K562 (cell line): ENCODE measurements at regions not wholly inside any gene's neighbourhood (a gene's known extent, or its start where the extent isn't known, plus 50 kb on each side); places are given as distances from the start of the nearest gene placed in this dataset.

Source experiments
- ATAC-seq: fragments of 200-7000 bp; cut with Tn5 transposase; 3 replicates; pipeline ENCODE4 v1.9.1; 2020; ENCODE audit warnings: moderate library complexity
- BruUV-seq: library from RNA; stranded (reverse); fragments of 400-500 nt; replicated peaks from 2 replicates; lab custom pipeline; 2021; lab: Mats Ljungman, UMichigan
- CTCF ChIA-PET: fragments of 300-600 bp; formaldehyde crosslinking; extraction: SDS; loops from one replicate; lab custom pipeline; 2021; ENCODE audit warnings: low intra/inter-chr PET ratio; lab: Yijun Ruan, JAX
- POLR2A ChIA-PET: fragments of 300-600, 350-650 bp; sonication (Branson Sonifier 250); formaldehyde crosslinking; extraction: SDS; loops from one replicate; lab custom pipeline; 2021; ENCODE audit warnings: antibody characterized with exemption, inconsistent platforms; lab: Yijun Ruan, JAX
- DNase-seq, 4 experiments: peaks; one replicate each; pipeline versions ENCODE4 v3.0.0 to v3.0.0-alpha.2; 2011 to 2018; ENCODE audit warnings: low spot score in 3 of 4, mixed read lengths in 3 of 4; ENCODE audit errors: extremely low read depth in 1 of 4
- FAIRE-seq: peaks from 2 replicates; lab custom pipeline; 2011; peaks lifted over from hg19 to GRCh38; lab: Jason Lieb, UNC
- H2AFZ ChIP-seq: 2 replicates; pipeline ENCODE4 v1.6.0; 2011; ENCODE audit warnings: low read depth, low read length, control low read depth, inconsistent platforms
- H3K27ac ChIP-seq: fragments of 200-600 bp; 3 replicates; pipeline ENCODE4 v1.8.0; 2011; ENCODE audit warnings: low read depth, mild to moderate bottlenecking, control low read depth, inconsistent platforms, low read length, moderate library complexity, mixed read lengths; ENCODE audit errors: extremely low read depth
- H3K27me3 ChIP-seq, 2 experiments: fragments of 300-600 bp in 1 of 2; 2 replicates in 1 of 2; 3 replicates in 1 of 2; pipeline versions ENCODE4 v1.6.0 to v1.8.0; 2011; ENCODE audit warnings: inconsistent platforms in 2 of 2, low read length in 2 of 2, mild to moderate bottlenecking in 1 of 2, mixed read lengths in 1 of 2, moderate library complexity in 1 of 2; ENCODE audit not compliant: control insufficient read depth in 2 of 2, insufficient read depth in 2 of 2
- H3K36me3 ChIP-seq: fragments of 300-600 bp; 3 replicates; pipeline ENCODE4 v1.8.0; 2011; ENCODE audit warnings: mild to moderate bottlenecking, low read length, inconsistent platforms; ENCODE audit not compliant: control insufficient read depth, insufficient read depth
- H3K4me1 ChIP-seq, 2 experiments: fragments of 200-600 bp in 1 of 2; replicated peaks in 1 of 2; 2 replicates in 1 of 2; 3 replicates in 1 of 2; pipeline versions ENCODE4 v1.5.1 to v1.8.0; 2011; ENCODE audit warnings: inconsistent platforms in 2 of 2, low read length in 2 of 2, mild to moderate bottlenecking in 1 of 2, mixed read lengths in 1 of 2, moderate library complexity in 1 of 2; ENCODE audit not compliant: control insufficient read depth in 2 of 2, insufficient read depth in 2 of 2
- H3K4me2 ChIP-seq: 2 replicates; pipeline ENCODE4 v1.6.1; 2011; ENCODE audit warnings: low read length, control low read depth, inconsistent platforms, mixed read lengths; ENCODE audit not compliant: insufficient read depth
- H3K4me3 ChIP-seq: fragments of 200-600 bp; sonication (generic), shearing (Covaris generic); 2 replicates; pipeline ENCODE4 v1.5.1; 2016; ENCODE audit warnings: control low read depth, inconsistent platforms
- H3K79me2 ChIP-seq: fragments of 200-600 bp; 3 replicates; pipeline ENCODE4 v1.8.0; 2011; ENCODE audit warnings: low read length, inconsistent platforms; ENCODE audit not compliant: control insufficient read depth, insufficient read depth
- H3K9ac ChIP-seq, 2 experiments: 2 replicates each; pipeline versions ENCODE4 v1.6.0 to v1.6.1; 2011; ENCODE audit warnings: low read depth in 2 of 2, low read length in 2 of 2, control low read depth in 1 of 2, inconsistent platforms in 1 of 2, mild to moderate bottlenecking in 1 of 2, mixed read lengths in 1 of 2; ENCODE audit not compliant: insufficient read depth in 1 of 2
- H3K9me1 ChIP-seq: one replicate; pipeline ENCODE4 v1.6.0; 2011; ENCODE audit warnings: inconsistent platforms, mild to moderate bottlenecking, low read length, moderate library complexity; ENCODE audit not compliant: control insufficient read depth, insufficient read depth
- H3K9me3 ChIP-seq: replicated peaks from 2 replicates; pipeline ENCODE4 v1.5.1; 2011; ENCODE audit warnings: low read depth, low read length, inconsistent platforms; ENCODE audit not compliant: control insufficient read depth, insufficient read depth
- H4K20me1 ChIP-seq: replicated peaks from 2 replicates; pipeline ENCODE4 v1.6.1; 2011; ENCODE audit warnings: low read length, inconsistent platforms, mixed read lengths; ENCODE audit not compliant: control insufficient read depth, insufficient read depth
- HDAC3 ChIP-seq: fragments of 450-650 bp; IDR thresholded peaks from 2 replicates; pipeline ENCODE4 v1.6.1; 2018; ENCODE audit warnings: borderline replicate concordance, mild to moderate bottlenecking, moderate library complexity; ENCODE audit not compliant: partially characterized antibody
- SRF ChIP-seq, 2 experiments: fragments of 250-450, 450-650 bp in 1 of 2; sonication (Bioruptor Pico) in 1 of 2; sonication (generic) in 1 of 2; formaldehyde crosslinking; IDR thresholded peaks; 2 replicates each; pipeline versions ENCODE4 v1.5.0 to v1.5.1; 2020 to 2022; ENCODE audit warnings: mild to moderate bottlenecking in 1 of 2, missing genetic modification reagents in 1 of 2
- WGBS: fragments of 100-300 bp; shearing (Covaris generic); methylation state at CpG from one replicate; pipeline ENCODE4 v1.1.6; 2016; ENCODE audit warnings: low coverage, mixed read lengths; ENCODE audit not compliant: insufficient coverage; ENCODE audit errors: missing lambda C conversion rate; 5-methylcytosine and 5-hydroxymethylcytosine counted together
- in situ Hi-C: fragments of 300-500 bp; cut with MboI; formaldehyde crosslinking; loops from 4 replicates; pipeline ENCODE4 v1.15.0; 2018; ENCODE audit warnings: inconsistent platforms, mixed read lengths
- intact Hi-C: fragments of 100-400 bp; cut with micrococcal nuclease; formaldehyde crosslinking; loops from 2 replicates; pipeline ENCODE4 v1.14.2; 2022

DNA sequence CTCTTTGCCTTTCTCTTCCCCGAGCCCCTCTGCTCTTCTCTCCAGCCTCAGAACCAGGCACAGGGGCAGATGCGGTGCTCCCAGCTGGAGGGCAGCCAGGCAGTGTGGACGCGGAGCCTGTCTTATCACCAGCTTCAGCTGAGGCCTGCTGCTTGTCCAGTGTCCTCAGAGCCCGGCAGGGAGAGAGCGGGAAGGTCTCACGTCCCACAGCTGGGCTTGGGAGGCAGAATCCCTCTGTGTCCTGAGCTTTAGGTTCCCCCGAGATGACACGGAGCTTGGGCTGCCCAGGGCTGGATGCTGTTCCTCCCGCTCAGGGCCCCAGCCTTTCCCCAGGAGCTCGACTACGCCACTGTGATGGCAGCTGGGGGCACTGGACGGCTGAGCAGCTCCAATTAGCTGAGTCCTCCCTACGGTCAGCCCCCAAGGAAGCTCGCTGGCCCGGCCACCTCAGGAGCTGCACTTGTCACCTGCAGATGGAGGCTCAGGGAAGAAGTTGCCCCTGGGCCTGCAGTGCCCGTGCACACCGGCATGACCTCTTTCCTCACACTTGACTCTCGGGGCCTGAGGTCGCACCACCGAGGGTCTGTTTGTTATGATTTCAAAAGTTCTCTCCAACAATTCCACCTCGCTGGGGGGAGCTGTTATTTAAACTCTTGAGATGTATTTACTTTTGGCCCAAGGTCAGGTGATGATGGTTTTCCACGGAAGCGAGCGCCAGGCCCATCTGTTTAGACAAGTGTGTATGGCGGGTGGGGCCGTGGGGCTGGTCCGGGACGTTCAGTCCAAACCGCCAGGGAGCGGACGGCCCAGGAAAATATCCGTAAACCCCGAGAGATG lies 127.3 kb downstream of the SIK1 start:
- no peak for FAIRE-seq
- Histone ChIP-seq H3K27me3 (peaks cover 45 to 88% of the 10 kb centered on the region in 2 experiments), H3K36me3 (no peaks in the 10 kb centered on the region), H3K4me1 (peaks cover 7 to 38% of the 10 kb centered on the region in 2 experiments; a peak in 4 of 5 replicates), H3K9ac (no peak overlapping the region; a peak in 1 of 4 replicates), H3K4me3 (no peak overlapping the region), H3K9me1 (no peaks in the 10 kb centered on the region), H3K27ac (no peak overlapping the region), H3K4me2 (no peak overlapping the region), H4K20me1 (no peaks in the 10 kb centered on the region; the same call in 1 of the 2 replicates), H2AFZ (no peak overlapping the region), H3K9me3 (no peaks in the 10 kb centered on the region; the same call in 1 of the 2 replicates), H3K79me2 (no peaks in the 10 kb centered on the region)
- POLR2A ChIA-PET: interaction anchor here (0.6 to 0.8 kb wide), 2 partner anchors 15 to 21 kb away, joined by 4 to 5 read pairs; no protein-coding TSS in a partner anchor
- intact Hi-C loops (no loop called here), in situ Hi-C loops (no loop called here)
- no peak for TF ChIP-seq HDAC3
- TF ChIP-seq SRF (CRISPR knock-in tag; IDR thresholded peaks at IDR 0.05): no peak
- CTCF ChIA-PET: no interaction called here
- no peak for DNase-seq
- WGBS: 6% methylated on average over 34 of the region's 34 CpGs
- no peak for ATAC-seq
- no TSS peak for BruUV-seq
